ENCODE measurements at regions not wholly inside any gene's neighbourhood (a gene's known extent, or its start where the extent isn't known, plus 50 kb on each side); places are given as distances from the start of the nearest gene placed in this dataset.

DNA sequence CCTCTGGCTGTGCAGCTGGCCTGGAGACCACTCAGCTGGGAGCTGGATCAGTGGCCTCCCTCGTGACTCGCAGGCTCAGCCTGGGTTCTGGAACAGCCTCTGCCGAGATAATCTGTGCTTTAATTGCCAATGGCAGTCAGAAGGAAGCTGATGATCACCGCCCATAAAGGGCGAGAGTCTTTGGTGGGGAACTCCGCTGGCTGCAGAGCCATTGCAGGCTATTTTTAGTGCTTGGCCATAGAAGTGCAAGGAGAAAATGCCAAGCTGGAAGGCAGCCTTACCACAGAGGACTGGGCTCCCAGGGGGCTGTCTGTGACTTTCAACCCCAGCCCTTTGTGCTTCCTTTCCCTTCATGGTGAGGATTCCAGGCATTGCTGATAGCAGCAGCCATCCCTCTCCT, 62.2 kb upstream of the TENM4 start:
- TF ChIP-seq, protein P1, sequence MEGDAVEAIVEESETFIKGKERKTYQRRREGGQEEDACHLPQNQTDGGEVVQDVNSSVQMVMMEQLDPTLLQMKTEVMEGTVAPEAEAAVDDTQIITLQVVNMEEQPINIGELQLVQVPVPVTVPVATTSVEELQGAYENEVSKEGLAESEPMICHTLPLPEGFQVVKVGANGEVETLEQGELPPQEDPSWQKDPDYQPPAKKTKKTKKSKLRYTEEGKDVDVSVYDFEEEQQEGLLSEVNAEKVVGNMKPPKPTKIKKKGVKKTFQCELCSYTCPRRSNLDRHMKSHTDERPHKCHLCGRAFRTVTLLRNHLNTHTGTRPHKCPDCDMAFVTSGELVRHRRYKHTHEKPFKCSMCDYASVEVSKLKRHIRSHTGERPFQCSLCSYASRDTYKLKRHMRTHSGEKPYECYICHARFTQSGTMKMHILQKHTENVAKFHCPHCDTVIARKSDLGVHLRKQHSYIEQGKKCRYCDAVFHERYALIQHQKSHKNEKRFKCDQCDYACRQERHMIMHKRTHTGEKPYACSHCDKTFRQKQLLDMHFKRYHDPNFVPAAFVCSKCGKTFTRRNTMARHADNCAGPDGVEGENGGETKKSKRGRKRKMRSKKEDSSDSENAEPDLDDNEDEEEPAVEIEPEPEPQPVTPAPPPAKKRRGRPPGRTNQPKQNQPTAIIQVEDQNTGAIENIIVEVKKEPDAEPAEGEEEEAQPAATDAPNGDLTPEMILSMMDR (IDR thresholded peaks at IDR 0.05) = no peak
- TF ChIP-seq POLR2A (IDR thresholded peaks at IDR 0.05) = no peak

All from heart left ventricle (tissue), 13 donors.